HG03442 (cell line): ENCODE measurements at regions not wholly inside any gene's neighbourhood (a gene's known extent, or its start where the extent isn't known, plus 50 kb on each side); places are given as distances from the start of the nearest gene placed in this dataset.

ENCODE experiments used
- ATAC-seq: cut with Tn5 transposase; IDR thresholded peaks from one replicate; pipeline ENCODE4 v1.9.1; 2021; ENCODE audit warnings: mild to moderate bottlenecking, moderate library complexity; ENCODE audit not compliant: unreplicated experiment

DNA sequence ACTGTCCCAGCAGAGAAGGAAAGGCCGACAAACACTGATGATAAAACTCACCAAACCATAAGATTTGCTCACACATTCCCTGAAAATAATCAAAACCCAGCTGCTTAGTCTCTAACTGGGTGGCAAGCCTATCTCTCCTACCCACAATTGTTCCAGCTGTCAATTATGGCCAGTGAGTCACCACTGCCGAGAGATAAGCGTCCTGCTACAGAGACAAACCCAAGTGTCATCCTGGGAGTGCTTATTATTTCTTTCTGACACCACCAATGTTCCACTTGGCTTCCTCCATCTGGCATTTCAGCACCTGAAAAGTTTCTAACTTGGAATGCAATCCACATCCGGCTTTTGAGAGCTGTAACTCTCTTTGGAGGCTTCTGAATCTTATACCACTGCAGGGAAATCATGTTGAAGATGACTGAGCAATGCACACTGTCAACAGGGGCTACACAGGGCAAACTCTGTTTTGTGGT is 51.5 kb upstream of the VAV3 start:
- ATAC-seq: no peak
